Progenitor cell of endocrine pancreas (in vitro differentiated cells): ENCODE measurements at regions not wholly inside any gene's neighbourhood (a gene's known extent, or its start where the extent isn't known, plus 50 kb on each side); places are given as distances from the start of the nearest gene placed in this dataset.

ENCODE experiments used
- DNase-seq: peaks from one replicate; pipeline ENCODE4 v3.0.0; 2021; ENCODE audit warnings: low spot score; ENCODE audit not compliant: unreplicated experiment
- H3K27ac Mint-ChIP-seq: 2 replicates; pipeline ENCODE4 v1.8.0; 2021; ENCODE audit warnings: mild to moderate bottlenecking, moderate library complexity, mixed read lengths
- H3K27me3 Mint-ChIP-seq: 2 replicates; pipeline ENCODE4 v1.8.0; 2021; ENCODE audit warnings: mixed read lengths
- H3K36me3 Mint-ChIP-seq: 2 replicates; pipeline ENCODE4 v1.8.0; 2022; ENCODE audit warnings: mixed read lengths; ENCODE audit not compliant: insufficient read depth
- H3K4me1 Mint-ChIP-seq: 2 replicates; pipeline ENCODE4 v1.8.0; 2021; ENCODE audit warnings: low read depth, mixed read lengths
- H3K4me3 Mint-ChIP-seq: 2 replicates; pipeline ENCODE4 v1.8.0; 2021; ENCODE audit warnings: low read depth, mild to moderate bottlenecking, moderate library complexity, mixed read lengths
- H3K9me3 Mint-ChIP-seq: 2 replicates; pipeline ENCODE4 v1.8.0; 2021; ENCODE audit warnings: low read depth, mixed read lengths
- TF ChIP-seq, protein P1 (sequence below): fragments of 200-600 bp; sonication (generic); IDR thresholded peaks from one replicate; pipeline ENCODE4 v1.5.0; 2021; ENCODE audit warnings: antibody characterized with exemption, mild to moderate bottlenecking; ENCODE audit not compliant: unreplicated experiment

DNA sequence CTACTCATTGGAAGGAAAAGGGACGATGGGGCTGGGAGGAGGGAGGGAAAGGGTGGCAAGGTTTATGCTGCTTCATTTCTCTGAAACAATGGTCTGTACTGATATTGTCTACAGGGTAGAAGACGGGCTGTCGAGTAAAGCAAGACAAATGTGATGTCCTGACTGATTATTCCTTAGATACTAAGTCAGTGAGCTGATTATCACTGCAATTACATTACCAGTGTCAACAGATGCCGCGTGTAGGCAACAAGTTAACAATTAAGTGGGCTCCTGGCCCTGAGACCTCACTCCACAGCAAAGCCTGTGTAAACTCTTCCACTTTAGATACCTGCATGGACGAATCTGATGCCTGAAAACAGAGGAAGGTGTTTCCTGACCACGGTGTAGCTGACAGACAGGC is 602.8 kb downstream of the IRX1 start:
- no peak overlapping the region for H3K27ac Mint-ChIP-seq
- H3K4me3 Mint-ChIP-seq = no peak overlapping the region

DNA sequence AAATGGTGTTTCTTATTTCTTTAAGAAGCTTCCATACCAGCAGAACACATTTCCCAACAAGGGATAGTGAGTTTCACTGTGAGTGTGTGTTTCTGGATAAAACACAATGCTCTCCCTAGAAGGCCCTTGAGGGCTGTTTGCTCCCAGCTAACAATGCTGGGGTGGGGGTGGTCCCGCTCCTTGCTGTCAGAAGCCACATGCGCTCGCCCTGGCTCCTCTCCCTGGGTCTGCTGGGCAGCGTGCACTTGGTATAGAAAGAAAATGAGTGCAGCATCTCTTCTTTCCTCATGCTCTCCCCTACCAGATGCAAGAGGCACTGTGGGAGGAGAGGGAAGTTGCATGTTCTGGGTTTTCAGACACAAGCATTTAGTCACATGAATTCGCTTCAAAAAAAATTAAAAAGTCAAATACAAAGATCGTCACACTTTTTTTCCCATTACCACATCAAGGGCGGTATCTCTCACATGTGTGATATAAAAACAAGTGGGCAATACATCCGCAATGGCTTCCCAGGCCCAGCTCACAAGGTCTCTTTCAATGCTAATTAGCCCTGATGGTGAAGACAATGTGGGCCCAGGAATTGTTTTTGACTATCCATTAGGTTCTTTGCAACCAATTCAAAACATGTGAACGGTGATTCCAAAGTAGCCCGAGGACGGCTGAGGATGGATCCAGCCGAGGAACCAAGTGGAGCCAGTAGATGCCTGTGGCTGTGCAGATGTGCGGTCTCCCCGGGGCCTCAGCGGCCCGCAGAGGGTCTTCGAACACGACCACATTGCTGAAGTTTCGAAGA is 603.6 kb downstream of the IRX1 start:
- no peak overlapping the region for H3K27ac Mint-ChIP-seq
- TF ChIP-seq, protein P1, sequence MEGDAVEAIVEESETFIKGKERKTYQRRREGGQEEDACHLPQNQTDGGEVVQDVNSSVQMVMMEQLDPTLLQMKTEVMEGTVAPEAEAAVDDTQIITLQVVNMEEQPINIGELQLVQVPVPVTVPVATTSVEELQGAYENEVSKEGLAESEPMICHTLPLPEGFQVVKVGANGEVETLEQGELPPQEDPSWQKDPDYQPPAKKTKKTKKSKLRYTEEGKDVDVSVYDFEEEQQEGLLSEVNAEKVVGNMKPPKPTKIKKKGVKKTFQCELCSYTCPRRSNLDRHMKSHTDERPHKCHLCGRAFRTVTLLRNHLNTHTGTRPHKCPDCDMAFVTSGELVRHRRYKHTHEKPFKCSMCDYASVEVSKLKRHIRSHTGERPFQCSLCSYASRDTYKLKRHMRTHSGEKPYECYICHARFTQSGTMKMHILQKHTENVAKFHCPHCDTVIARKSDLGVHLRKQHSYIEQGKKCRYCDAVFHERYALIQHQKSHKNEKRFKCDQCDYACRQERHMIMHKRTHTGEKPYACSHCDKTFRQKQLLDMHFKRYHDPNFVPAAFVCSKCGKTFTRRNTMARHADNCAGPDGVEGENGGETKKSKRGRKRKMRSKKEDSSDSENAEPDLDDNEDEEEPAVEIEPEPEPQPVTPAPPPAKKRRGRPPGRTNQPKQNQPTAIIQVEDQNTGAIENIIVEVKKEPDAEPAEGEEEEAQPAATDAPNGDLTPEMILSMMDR = no peak
- DNase-seq = no peak
- H3K27me3 Mint-ChIP-seq = peaks cover 81% of the 10 kb centered on the region
- no peaks in the 10 kb centered on the region for H3K9me3 Mint-ChIP-seq
- no peak overlapping the region for H3K4me3 Mint-ChIP-seq
- H3K36me3 Mint-ChIP-seq = no peaks in the 10 kb centered on the region
- peaks cover 13% of the 10 kb centered on the region for H3K4me1 Mint-ChIP-seq

More for the DNA sequence above, 602.8 kb downstream of the IRX1 start:
- TF ChIP-seq, protein P1 = no peak
- H3K27me3 Mint-ChIP-seq = peaks cover 84% of the 10 kb centered on the region
- DNase-seq = no peak
- no peaks in the 10 kb centered on the region for H3K9me3 Mint-ChIP-seq
- peaks cover 13% of the 10 kb centered on the region for H3K4me1 Mint-ChIP-seq
- H3K36me3 Mint-ChIP-seq = no peaks in the 10 kb centered on the region

DNA sequence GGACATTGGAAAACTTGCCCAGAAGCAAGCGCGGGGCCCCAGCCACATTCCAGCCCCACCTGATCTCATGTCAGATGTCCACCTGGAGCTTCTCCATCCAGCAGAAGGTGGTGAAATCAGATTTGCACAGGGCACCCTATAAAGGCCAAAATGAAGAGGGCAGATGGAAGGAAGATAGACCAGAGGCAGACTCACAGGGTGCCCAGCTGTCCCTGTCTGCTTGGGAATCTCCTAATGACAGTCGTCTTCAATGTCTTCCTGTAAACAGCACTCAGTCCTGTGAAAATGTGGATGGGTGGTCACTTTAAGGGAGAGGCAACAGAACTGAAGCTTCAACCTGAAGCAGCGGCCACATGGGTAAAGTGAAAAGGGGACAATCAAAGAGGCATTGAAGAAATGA is 607.5 kb downstream of the IRX1 start:
- no peak for DNase-seq
- no peaks in the 10 kb centered on the region for H3K36me3 Mint-ChIP-seq
- no peaks in the 10 kb centered on the region for H3K9me3 Mint-ChIP-seq
- no peak overlapping the region for H3K27ac Mint-ChIP-seq
- H3K4me1 Mint-ChIP-seq = peaks cover 12% of the 10 kb centered on the region
- TF ChIP-seq, protein P1 = no peak
- peaks cover 86% of the 10 kb centered on the region for H3K27me3 Mint-ChIP-seq
- no peak overlapping the region for H3K4me3 Mint-ChIP-seq

DNA sequence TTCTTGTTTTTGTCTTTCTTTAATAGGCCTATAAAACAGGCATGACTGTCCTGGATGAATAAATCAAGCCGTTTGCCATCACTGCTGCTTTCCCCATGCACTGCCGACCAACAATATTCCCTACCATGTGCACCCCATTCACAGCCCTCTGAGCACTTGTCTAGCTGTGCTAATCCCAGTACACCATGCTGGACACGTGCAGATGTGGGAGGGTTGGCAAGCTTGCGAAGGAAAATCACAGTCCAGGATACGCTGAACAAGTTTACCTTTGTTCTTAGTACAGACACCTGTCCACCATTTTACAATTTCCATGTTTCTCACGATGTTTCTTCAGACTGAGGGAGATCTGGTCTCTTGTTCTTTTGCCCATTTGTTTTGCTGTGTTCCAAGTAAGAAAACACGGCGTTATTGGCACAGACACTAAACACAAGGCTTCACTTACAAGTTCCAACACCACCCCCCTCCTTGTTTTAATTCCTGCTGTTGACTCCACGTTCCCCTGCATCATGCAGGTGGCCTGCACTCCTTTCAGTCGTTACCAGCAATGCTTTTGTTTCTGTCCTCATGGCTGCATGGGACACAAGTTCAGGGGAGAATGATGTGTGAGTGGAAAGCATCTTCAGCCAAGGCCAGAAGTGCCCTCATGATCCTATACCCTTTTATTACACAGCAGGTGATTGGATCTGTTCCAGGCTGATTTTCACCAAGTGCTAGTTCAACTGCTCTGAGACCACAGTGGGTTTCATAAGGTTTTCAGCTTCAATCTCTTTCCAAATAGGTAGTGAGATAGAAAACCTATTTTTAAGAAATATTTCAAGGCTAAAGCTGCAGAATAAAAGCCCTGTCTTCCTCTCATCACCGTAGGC is 608.9 kb downstream of the IRX1 start:
- TF ChIP-seq, protein P1 = no peak
- H3K36me3 Mint-ChIP-seq = no peaks in the 10 kb centered on the region
- peaks cover 86% of the 10 kb centered on the region for H3K27me3 Mint-ChIP-seq
- H3K4me3 Mint-ChIP-seq = no peak overlapping the region
- H3K27ac Mint-ChIP-seq = no peak overlapping the region
- no peaks in the 10 kb centered on the region for H3K9me3 Mint-ChIP-seq
- no peak for DNase-seq
- no peaks in the 10 kb centered on the region for H3K4me1 Mint-ChIP-seq

DNA sequence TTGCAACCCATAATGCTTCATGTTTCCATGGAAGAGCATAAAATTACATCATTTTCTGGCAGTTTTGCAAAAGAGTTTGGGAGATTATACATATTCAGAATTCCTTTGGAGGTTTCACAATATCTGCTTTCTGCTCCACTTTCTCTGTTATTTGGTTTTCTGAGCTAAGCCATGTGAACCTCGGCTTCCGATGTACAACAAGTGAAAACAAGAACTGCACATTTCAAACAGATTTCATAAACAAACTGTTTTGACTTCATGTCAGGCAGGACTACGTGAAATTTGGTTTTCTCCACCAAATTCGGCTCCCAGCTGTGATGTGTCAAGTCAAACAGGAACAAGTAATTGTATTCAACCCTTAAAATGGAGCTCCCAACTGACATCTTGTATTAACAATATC is 609.8 kb downstream of the IRX1 start:
- Mint-ChIP-seq H3K4me1 (no peaks in the 10 kb centered on the region), H3K27me3 (peaks cover 85% of the 10 kb centered on the region), H3K9me3 (no peaks in the 10 kb centered on the region), H3K4me3 (no peak overlapping the region), H3K27ac (no peak overlapping the region), H3K36me3 (no peaks in the 10 kb centered on the region)
- no peak for DNase-seq
- TF ChIP-seq, protein P1 = no peak
